Fibroblast of skin of back (primary cell): ENCODE measurements at regions not wholly inside any gene's neighbourhood (a gene's known extent, or its start where the extent isn't known, plus 50 kb on each side); places are given as distances from the start of the nearest gene placed in this dataset.

Experiments used
- DNase-seq: peaks from one replicate; pipeline ENCODE4 v3.0.0-alpha.2; 2013

GRCh38 chr6:100944644-100945043, 63.5 kb upstream of the ASCC3 start:
- DNase-seq = no peak

DNA sequence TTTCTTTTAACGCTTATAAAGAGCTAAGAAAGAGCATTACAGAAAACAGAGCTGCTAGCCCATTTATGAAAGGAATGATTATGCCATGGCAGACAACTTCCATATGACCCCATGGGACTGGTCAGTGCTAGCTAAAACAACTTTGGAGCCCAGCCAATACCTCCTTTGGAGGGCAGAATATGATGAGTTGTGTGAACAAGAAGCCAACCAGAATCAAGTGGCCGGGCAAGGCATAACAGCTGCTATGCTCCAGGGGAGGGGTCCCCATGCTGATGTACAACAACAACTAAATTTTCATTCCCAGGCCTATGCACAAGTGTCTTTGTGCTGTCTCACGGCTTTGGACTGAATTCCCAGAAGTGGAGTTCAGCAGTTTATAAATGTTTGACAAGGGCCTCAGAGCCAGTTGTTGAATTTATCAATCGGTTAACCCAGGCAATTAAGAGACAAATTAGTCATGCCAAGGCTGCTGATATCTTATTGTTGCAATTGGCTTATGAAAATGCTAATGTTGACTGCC, 65.0 kb upstream of the ASCC3 start:
- no peak for DNase-seq

DNA sequence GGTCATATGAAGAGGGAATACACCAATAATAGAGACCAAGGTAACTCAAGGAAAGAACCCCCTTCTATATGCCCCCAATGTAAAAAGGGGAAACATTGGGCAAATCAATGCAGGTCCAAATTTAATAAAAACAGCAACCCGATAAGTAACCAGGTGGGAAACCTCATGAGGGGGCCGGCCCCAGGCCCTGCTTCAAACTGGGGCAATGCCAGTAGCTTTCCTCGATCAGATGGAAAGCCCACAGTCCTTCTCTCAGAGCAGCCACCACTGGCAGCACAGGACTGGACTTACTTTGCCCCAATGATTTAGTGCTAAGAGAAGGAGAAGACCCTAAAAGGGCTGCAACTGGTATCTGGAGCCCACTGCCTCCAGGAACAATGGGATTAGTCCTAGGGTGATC, 65.6 kb upstream of the ASCC3 start:
- DNase-seq = no peak

GRCh38 chr6:100948381-100949133, 67.4 kb upstream of the ASCC3 start:
- DNase-seq = no peak

- DNase-seq = no peak
Observed at GRCh38 chr6:100952006-100952405, 70.9 kb upstream of the ASCC3 start.

- DNase-seq = no peak
Observed at GRCh38 chr6:100959280-100959679, 78.2 kb upstream of the ASCC3 start.

DNA sequence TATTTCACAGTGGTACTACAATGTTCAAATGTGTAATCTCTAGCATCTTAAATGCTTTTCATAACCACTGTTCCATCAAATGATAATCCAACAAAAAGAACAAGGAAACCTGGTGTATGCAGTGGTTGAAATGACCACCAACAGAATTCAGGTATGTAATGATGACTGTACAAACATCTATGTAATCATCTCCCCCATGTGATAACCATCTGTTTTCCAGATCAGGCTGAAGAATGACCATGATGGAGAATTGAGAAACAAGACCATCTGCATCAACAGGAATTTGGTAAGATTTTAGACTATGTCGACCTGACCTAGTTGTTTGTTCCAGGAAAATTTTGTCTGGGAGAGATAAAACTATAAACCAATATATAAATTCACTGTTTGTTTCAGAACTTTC, 81.3 kb upstream of the ASCC3 start:
- no peak for DNase-seq

GRCh38 chr6:100965067-100965466, 83.9 kb upstream of the ASCC3 start:
- no peak for DNase-seq

DNA sequence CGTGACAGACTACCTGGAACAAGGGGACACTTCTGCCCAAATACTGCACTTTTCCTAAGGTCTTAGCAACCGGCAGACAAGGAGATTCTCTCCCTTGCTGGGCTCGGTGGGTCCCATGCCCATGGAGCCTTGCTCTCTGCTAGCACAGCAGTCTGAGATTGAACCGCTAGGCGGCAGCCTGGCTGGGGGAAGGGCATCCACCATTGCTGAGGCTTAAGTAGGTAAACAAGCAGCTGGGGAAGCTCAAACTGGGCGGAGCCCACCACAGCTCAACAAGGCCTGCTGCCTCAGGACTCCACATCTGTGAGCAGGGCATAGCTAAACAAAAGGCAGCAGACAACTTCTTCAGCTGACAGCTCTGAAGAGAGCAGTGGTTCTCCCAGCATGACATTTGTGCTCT, 87.8 kb upstream of the ASCC3 start:
- DNase-seq = no peak

DNA sequence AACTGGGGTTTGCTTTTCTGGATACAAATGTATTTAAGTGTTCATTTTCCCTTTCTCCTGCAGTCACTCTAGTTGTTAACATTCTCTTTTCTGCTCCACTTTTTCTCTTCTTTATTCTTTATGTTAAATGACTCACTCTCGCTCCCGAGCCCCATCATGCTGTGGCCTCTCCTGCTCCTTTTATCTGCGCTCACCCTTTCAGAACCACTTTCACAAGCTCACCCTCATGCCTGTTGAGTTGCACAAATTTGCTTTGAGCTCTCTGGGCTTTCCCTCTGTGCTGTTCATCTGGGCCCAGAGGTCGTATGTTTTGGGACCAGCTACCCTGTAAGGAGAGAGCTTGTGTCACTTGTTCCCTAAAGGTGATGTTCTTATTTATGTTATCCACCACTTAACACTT, 98.1 kb upstream of the ASCC3 start:
- DNase-seq = no peak

DNA sequence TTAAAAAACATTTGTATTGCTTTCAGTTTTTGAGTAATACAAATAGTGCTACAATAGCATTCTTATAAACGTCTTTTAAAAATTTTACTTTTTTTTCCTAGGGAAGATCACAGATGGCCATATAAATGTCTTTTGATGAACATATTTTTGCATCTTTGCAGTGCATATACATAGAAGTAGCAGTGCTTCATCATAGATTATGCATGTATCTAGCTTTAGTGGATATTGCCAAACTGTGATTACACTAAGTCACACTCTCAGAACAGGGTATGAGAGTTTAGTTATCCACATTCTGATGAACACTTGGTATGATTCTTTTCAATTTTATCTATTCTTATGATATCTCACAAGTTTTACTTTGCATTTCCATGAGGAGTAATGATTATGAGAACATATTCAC, 99.8 kb upstream of the ASCC3 start:
- DNase-seq = no peak

- no peak for DNase-seq
Observed at GRCh38 chr6:100986921-100987320, 105.8 kb upstream of the ASCC3 start.

- DNase-seq = no peak
Observed at GRCh38 chr6:100987556-100987955, 106.4 kb upstream of the ASCC3 start.

DNA sequence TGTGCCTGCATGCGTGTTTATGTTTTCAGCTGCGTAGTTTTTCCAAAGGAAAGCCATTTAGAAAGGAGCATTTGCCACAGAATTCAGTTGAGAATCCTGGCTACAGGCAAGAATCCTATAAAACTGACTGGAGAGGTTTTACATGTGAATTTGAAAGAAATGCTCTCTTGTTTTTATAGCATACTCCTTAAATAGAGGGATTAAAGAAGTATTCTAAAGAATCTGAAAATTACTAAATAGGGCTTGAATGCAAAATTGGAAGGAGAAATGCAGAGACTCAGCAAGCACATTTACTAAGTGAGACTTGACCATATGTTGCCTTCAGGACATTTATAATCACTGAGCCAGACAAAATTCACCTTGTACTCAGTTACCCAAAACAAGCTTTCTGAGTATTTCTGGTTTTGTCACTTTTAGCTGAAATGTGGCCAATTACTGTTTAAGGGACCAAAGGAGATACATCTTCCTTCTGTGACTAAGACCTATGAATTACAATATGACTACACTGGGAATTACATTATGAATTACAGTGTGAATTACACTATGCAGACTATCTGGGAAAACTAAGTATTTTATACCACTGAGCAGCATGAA, 107.4 kb upstream of the ASCC3 start:
- no peak for DNase-seq

DNA sequence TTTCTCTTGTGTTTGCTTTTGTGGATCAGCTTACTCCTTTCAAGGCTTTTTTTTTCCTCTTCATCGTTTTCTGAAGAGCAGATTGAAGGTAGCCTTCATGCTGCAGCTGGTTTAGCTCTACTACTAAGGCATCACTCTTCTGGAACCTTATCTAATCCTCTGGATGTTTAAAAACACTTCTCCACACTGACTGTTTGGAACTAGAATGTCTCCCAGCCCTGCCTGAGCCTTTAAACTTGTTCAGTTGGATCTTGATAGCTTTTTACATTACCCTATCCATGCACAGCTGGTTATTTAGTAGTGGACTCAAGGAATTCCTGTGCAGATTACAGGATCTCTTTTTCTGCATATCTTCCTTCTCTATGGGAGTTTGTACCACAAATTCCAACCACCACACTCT, 108.9 kb upstream of the ASCC3 start:
- no peak for DNase-seq

DNA sequence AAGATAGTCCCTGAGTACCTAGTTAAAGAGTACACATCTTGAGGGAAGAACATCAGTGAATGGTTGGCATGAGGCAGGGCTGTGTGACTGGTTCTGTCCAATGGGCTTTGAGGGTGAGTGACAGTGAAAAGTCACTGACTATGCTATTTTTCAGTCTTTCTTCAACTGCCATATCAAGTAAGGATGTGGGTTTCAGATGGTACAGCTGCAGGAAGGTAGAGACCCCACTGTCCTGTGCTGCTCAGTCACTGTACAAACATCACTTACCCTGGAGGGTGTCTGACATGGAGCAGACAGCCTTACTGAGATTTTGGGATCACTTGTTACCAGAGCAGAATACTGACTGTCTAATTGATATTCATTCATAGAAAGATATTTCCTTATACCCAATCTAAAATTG, 115.3 kb upstream of the ASCC3 start:
- no peak for DNase-seq

DNA sequence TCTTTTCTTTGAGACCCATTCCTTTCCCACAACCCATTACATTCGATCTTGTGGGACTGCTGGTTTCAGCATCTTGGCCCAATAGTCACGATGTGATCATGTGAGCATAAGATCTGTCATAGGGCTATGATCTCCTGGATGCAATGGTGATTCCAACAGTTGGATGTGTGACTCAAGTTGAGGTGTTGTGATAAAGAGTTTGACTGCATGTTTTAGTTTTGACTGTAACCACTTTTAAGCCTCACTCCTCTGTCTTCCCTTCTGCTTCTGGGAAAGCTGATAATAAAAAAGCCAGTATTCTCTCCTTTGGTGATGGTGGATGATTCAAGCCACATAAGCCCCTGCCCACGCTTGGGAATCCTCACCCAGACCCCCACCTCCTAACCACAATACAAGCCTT, 117.0 kb upstream of the ASCC3 start:
- peak; percentile 37 for DNase-seq

DNA sequence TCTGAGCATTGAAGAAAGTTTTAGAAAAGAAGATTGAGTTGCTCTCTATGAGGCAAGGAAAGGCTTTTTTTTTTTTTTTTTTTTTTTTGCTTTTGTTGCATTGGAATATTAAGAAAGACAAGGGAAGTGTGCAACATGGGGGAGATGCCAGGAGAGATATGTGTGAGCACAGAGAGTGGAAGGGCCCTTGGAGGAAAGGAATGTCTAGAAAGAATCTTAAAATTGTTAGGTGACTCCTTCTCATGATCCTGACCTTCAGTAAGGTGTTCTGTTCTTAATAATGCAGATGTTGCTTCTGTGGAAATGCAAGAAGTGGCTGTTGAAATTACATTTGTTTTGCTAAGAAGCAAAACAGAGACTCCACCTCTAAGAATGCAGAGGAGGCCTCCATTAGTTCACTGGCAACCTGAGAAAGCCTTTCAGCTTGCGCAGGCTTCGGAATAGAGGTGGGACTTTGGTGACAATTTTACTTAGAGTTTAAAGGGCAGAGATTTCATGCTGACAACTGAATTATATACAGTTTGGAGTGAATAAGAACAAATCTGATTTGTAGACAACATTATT, 118.0 kb upstream of the ASCC3 start:
- DNase-seq = no peak

- DNase-seq = no peak
Observed at GRCh38 chr6:101000341-101000740, 119.2 kb upstream of the ASCC3 start.

DNA sequence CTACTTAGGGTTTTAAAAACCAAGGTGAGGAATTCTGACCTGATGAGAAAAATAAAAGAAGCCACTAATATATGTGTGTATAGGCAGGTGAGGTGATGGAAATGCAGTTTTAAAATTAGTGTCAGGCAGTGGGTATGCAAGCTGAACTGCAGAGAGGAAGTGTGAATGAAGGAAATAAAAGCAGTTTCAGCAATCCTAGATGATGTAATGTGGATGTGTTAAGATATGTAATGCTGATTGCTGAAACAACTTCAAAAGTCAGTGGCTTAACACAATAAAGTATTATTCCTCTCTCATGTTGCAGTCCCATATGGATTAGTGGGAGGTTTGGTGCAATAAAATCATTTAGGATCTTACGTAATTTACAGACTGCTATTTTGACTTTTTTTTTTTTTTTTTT, 119.9 kb upstream of the ASCC3 start:
- no peak for DNase-seq

DNA sequence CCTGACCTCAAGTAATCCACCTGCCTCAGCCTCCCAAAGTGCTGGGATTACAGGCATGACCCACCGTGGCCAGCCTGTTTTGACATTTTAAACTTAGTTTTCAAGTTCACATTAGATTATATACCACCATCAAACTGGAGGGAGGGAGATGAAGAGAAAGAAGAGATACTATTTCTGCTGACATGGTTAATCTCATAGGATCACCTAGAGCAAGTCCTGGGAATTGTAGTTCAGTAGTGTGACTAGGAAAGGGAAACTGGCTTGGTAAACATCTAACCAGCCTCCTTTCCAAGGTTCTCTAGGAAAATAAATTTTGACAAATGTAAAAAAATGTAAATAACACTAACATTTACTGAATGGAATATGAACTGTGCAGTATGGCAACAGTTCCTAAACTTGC, 120.5 kb upstream of the ASCC3 start:
- no peak for DNase-seq

- DNase-seq = no peak
Observed at GRCh38 chr6:101003075-101003474, 121.9 kb upstream of the ASCC3 start.

DNA sequence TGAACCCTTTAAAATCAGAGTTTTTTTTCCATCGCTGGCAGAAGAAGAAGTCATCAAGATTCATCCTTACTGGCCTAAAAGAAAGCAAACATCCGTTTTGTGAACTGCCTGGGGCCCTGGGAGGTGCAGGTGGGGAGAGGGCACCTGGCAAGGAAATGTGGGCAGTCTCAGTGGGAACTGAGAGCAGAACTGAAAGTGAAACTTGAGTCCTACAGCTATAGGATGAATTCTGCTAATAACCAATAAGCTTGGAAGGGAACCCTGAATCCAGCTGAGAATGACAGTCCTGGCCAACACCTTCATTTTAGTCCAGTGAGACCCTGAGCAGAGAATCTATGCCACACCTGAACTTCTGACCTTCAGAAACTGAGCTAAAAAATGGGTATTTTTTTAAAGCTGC, 130.1 kb upstream of the ASCC3 start:
- no peak for DNase-seq

DNA sequence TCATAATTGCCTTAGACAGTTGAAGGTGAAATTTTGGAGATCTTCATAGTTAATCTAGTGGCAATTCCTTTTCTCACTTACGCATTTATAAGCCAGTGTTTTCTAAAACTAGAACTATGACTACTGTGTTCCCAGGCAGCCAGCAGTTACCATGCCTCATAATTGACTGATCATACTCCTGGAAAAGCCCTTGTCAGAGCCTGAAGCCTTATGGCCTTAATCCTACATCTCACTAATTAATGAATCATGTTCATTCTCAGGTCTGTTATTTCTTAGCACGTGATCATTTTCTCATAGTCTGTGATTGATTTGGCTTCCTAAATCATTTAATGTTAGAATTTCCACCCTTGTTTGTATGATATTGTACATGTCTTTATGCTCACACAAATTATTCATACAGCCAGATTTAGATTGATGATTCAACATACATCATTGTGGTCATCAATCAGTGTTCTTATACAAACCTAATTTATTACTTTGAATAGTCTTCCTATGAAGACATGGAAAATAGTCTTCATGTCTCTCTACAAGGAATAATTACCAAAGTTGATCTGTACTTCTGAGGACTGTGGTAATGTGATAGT, 132.6 kb upstream of the ASCC3 start:
- no peak for DNase-seq
